GM19395 (cell line): ENCODE measurements at regions not wholly inside any gene's neighbourhood (a gene's known extent, or its start where the extent isn't known, plus 50 kb on each side); places are given as distances from the start of the nearest gene placed in this dataset.

Source experiments
- ATAC-seq: cut with Tn5 transposase; IDR thresholded peaks from one replicate; pipeline ENCODE4 v1.9.1; 2021; ENCODE audit warnings: mild to moderate bottlenecking, moderate library complexity; ENCODE audit not compliant: unreplicated experiment

- ATAC-seq, result no peak
Measured at GRCh38 chr5:98573834-98574320, 199.6 kb upstream of the RGMB start.

- ATAC-seq, result no peak
Measured at GRCh38 chr5:98576275-98576674, 197.2 kb upstream of the RGMB start.

- no peak for ATAC-seq
Measured at GRCh38 chr5:98578438-98578837, 195.0 kb upstream of the RGMB start.

- ATAC-seq, result no peak
Measured at GRCh38 chr5:98581112-98581997, 192.1 kb upstream of the RGMB start.

GRCh38 chr5:98583586-98583985 lies 189.9 kb upstream of the RGMB start:
- ATAC-seq, result no peak

GRCh38 chr5:98585661-98586310 lies 187.7 kb upstream of the RGMB start:
- ATAC-seq, result no peak

- no peak for ATAC-seq
Measured at GRCh38 chr5:98586581-98586980, 186.9 kb upstream of the RGMB start.

- ATAC-seq, result no peak
Measured at GRCh38 chr5:98587166-98587565, 186.3 kb upstream of the RGMB start.

GRCh38 chr5:98588215-98588614 lies 185.2 kb upstream of the RGMB start:
- no peak for ATAC-seq

- ATAC-seq, result no peak
Measured at GRCh38 chr5:98593418-98593817, 180.0 kb upstream of the RGMB start.

GRCh38 chr5:98594098-98594497 lies 179.4 kb upstream of the RGMB start:
- ATAC-seq, result no peak

- no peak for ATAC-seq
Measured at GRCh38 chr5:98599016-98599415, 174.4 kb upstream of the RGMB start.

GRCh38 chr5:98602534-98603112 lies 170.8 kb upstream of the RGMB start:
- ATAC-seq, result no peak

GRCh38 chr5:98603456-98603855 lies 170.0 kb upstream of the RGMB start:
- no peak for ATAC-seq

- ATAC-seq, result no peak
Measured at GRCh38 chr5:98604301-98604700, 169.2 kb upstream of the RGMB start.

GRCh38 chr5:98604721-98605425 lies 168.6 kb upstream of the RGMB start:
- ATAC-seq, result no peak

GRCh38 chr5:98605426-98605825 lies 168.0 kb upstream of the RGMB start:
- no peak for ATAC-seq

- no peak for ATAC-seq
Measured at GRCh38 chr5:98606961-98607360, 166.5 kb upstream of the RGMB start.

GRCh38 chr5:98608052-98608451 lies 165.4 kb upstream of the RGMB start:
- ATAC-seq, result no peak

- ATAC-seq, result no peak
Measured at GRCh38 chr5:98614341-98614740, 159.1 kb upstream of the RGMB start.

GRCh38 chr5:98621821-98622220 lies 151.6 kb upstream of the RGMB start:
- no peak for ATAC-seq
